GM19463 (cell line): ENCODE measurements at regions not wholly inside any gene's neighbourhood (a gene's known extent, or its start where the extent isn't known, plus 50 kb on each side); places are given as distances from the start of the nearest gene placed in this dataset.

ENCODE experiments used
- ATAC-seq: cut with Tn5 transposase; IDR thresholded peaks from one replicate; pipeline ENCODE4 v1.9.1; 2021; ENCODE audit warnings: mild to moderate bottlenecking, moderate library complexity; ENCODE audit not compliant: unreplicated experiment

GRCh38 chr18:54100920-54101470 is 123.5 kb downstream of the MBD2 start:
- ATAC-seq, result no peak

DNA sequence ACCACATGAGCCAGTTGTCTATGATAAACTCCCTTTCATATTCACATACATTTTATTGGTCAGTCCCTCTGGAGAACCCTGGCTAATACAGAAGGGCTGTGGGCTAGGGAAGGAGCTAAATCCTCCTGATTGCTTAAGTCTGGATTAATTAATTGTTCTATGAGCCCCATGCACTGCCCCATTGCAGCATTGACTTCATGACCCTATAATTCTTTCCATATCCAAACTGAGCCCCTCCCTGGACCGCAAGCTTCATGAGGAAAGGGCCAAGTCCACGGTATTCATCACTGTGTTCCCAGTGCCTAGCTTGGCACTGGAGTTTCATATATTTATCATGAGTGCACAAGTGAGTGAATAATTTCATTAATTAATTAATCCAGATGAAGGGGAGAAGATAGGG is 124.0 kb downstream of the MBD2 start:
- ATAC-seq, result no peak

- ATAC-seq, result peak; percentile 62
These were observed 130.0 kb downstream of the MBD2 start for GRCh38 chr18:54094474-54094873.

DNA sequence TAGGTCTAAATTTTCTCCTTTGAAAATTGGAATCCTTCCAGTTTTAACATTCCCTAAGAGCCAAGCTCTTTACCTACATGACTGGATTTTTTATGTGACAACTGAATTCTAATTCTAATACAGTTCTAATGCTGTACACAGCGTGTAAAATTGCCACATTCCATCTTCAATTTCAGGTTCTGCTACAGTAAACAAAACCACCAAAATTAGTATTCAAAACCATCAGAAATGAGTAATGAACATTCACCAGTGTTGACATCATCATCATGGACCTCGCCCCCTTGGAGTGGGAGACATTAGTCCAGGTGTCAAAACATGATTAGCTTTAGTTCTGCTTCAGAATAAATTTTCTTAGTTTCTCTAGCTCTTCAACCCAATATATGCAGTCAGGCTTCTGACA is 133.6 kb downstream of the MBD2 start:
- no peak for ATAC-seq

DNA sequence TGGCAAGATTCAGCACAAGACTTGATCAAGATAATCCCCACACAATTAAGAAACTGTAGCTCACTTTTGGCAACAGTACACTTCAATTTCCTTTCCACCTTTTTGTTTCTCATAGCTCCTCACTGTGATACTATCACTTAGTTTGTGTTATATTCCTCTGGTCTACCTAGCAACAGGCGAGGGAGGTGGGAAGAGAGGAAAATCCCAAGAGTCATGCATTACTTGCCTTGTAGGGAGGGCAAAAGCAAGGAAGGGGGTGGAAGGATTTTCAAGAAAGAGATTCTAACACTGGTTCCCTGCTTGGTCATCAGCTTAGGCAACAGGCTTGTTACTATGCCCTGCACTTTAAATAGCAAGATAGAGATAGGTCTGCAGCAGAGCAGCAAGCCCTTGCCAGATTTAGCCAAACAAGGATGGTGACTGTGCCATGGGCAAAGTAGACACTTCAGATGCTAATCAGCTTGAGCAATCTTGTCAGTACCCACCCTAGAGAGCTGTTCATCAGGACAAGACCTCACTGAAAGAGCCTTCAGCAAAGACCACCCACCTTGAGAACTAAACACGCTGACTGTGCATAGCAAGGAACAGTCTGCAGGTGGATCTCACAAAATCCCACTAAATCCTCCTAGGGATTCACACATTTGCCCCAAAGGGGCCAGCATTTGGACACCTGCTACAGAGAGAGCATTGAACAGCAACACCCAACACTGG is 134.6 kb downstream of the MBD2 start:
- ATAC-seq, result no peak

DNA sequence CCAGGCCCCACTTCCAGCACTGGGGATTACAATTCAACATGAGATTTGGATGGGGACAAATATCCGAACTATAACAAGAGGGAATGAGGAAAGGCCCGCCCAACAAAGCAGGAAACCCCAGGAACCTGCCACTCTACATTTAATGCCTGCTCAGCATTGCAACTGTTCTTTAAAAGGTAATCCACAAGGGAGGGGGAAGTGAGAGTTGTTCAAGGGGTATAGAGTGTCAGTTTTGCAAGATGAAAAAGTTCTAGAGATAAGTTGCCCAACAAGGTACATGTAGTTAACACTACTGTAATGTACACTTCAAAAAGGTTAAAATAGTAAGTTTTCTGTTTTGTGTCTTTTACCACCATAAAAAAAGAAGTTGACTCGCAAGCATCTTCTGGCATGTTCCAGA is 137.6 kb downstream of the MBD2 start:
- ATAC-seq, result no peak

DNA sequence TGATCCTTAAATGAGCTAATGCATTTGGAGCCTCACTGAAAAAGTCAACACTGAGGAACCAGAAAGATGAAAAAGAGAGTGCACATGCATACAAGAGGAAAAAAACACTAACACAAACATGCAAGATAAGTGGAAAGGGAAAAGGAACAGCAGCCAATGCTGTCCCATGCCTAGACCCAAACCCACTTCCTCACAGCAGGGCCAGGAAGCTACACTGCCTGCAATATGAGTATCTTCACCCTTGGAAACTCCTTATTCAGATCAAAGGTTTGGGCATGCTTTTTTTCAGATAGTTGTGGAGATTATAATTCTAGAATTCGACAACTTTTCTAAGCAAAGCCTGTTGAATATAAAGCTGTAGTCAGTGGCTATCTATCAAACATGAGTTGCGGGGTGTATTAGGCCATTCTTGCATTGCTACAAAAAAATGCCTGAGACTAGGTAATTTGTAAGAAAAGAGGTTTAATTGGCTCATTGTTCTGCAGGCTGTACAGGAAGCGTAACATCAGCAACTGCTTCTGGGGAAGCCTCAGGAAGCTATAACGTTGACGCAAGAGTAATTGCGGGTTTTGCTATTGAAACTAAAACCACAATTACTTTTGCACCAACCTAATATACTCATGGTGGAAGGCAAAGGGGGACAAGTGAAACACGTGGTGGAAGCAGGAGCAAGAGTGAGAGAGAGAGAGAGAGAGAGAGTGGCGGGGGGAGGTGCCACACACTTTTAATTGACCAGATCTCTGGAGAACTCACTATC is 138.2 kb downstream of the MBD2 start:
- peak; percentile 77 for ATAC-seq

DNA sequence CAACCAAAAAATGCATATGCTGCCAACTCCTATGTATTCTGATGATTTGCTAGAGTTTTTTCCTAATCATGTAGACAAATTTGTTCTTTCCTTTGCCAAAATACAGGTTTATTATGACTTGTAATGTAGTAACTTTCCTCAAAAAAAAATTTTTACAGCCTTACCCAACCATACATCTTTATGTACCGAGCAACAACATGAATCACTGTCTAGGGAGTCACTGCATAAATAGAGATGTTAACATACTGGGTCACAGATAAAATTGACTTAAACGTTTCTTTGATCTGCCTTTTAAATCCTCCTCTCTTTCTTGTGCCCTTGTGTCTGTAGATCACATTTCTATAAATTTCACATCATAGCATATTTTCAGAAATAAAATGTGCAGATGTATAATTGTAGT is 143.6 kb downstream of the MBD2 start:
- ATAC-seq, result no peak

GRCh38 chr18:54076166-54076565 is 148.3 kb downstream of the MBD2 start:
- no peak for ATAC-seq

- no peak for ATAC-seq
These were observed 148.8 kb downstream of the MBD2 start for GRCh38 chr18:54075689-54076088.

GRCh38 chr18:54069729-54070128 is 154.7 kb downstream of the MBD2 start:
- no peak for ATAC-seq

- ATAC-seq, result no peak
These were observed 164.0 kb downstream of the MBD2 start for GRCh38 chr18:54060343-54061005.

DNA sequence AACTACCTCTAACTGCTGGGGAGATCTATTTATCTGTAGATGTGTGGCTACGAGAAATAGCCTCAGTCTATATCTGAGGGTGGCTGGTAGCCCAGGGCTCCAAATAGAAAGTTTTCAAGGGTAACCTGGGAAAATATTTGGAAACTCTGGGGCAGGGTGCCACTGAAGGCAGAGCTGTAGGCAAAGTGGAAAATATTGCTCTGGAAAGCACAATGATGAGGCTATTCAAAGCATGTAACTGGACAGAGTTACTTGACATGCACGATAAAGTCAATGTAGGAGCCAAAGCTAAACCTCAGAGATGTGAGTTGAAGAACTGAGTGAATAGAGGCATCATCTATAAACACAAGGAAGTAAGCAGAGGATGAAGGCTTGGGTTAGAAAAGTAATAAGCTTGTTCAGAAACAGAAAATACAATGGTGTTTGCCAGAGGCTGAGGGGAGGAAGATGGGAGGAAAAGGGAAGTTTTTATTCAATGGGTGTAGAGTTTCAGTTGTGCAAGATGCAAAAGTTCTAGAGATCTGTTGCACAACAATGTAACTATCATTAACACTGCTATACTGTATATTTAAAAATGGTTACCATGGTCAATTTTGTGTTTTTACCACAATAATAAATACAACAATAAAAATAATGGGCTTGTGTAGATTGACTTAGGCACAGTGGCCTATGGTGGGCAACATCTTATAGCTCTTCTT is 171.6 kb downstream of the MBD2 start:
- ATAC-seq, result no peak

DNA sequence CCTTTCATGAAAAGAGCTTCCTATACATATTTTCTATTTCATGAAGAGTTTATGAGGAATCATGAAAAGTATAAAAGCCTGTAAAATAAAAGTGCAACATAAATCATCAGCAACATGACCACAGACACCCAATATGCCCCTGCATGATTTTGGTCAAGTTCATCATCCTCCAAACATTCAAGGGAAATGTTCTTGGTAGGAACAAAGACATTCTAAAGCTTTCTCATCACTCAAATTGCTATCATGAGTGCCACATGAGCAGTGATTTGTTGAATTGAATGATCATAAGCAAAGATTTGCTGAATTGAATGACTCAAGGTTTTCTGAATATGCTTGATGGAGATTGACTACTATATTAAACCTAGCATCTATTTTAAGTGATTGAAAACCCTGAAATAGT is 172.2 kb downstream of the MBD2 start:
- ATAC-seq, result no peak

DNA sequence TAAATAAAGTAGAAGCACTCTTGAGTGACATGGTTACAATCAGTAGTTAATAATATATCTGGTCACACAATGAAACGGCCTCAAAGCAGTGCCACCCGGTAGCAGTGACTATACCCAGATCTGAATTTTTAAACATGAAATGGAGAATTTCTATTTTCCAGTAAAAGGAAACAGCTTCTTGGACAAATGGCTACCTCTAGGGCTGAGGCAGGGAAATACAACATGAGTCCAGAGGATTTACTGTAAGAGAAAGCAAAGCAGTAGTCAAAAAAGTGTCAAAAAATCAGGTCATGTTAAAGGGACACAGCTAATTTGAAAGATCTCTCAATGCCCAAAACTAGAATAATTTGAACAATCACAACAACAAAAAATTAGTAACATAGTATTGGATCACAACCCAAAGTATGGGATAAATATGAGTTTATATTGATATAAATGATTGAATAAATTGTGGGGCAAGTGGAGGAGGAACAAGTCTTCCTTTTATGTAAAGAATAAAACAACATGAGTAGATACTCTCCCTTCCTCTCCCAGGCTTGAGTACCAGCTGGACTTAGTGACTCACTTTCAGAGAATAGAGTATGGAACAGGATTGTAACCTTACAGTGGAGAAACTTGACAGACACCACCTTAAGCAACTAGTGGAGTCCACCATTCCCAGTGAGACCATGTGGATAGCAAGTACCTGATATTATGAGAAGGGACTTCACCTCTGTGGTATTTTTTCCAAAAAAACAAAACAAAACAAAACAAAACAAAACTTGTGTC is 180.8 kb downstream of the MBD2 start:
- ATAC-seq, result no peak

DNA sequence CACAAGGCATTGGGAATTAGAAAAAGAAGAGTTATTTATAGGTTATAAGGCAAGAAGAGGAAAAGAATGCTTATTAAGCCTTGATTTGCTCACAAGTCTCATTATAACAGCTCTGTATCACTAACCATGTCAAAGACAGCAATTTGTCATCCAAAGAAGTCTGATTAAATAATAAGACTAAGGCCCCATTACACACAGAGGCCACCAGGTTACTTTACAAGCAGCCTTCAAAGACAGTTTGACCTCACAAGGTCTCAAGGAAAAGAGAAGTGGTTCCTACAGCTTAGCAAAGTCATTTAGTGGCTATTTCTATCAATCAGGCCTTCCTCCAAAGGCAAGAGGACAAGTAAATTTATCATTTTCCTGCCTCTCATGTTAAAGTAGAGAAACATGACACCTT is 188.5 kb downstream of the MBD2 start:
- no peak for ATAC-seq

DNA sequence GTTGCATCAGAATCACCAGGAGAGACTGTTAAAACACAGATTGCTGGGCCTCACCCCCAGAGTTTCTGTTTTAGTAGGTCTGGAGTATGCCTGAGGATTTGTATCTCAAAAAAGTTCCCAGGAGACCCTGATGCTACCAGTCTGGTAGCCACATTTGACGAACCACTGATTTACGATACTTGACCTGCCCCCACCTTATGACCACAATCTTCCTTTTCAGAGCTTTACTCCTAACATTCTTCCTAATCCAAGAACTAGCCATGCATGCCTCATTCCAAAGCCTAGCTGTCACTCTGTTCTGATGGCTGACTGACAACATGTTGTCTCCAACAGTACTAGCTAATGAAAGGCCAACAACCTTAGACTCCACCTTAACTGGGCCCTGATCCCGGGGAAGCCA is 191.4 kb downstream of the MBD2 start:
- no peak for ATAC-seq

DNA sequence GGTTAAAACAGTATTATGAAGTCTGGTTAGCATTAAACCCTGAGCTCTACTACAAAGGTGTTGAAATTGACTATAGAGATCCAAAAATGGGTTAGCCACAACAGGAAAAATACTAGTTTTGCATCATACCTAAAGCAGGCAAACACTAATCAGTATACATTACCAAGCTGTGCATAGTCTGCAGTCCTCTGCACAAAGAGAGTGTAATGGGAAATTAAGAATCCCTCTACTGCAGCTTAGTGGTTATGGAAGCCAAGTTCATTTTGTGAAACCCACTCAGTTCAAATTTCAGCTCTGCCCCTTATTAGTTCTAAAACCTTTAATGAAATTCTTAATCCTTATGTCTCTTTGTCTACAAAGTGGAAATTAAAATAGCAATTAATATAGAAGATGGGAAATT is 192.1 kb downstream of the MBD2 start:
- no peak for ATAC-seq

DNA sequence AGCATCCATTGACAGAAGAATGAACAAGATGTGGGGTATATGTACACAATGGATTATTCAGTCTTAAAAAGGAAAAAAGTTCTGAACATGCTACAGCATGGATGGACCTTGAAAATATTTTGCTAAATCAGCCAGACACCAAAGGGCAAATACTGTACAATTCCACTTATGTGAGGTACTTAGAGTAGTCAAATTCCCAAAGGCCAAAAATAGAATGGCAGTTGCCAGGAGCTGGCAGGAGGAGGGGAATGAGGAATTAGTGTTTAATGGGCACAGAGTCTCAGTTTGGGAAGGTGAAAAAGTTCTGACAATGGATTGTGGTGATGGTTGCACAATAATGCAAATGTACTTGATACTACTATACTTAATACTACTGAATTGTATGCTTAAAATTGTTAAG is 193.2 kb downstream of the MBD2 start:
- no peak for ATAC-seq

DNA sequence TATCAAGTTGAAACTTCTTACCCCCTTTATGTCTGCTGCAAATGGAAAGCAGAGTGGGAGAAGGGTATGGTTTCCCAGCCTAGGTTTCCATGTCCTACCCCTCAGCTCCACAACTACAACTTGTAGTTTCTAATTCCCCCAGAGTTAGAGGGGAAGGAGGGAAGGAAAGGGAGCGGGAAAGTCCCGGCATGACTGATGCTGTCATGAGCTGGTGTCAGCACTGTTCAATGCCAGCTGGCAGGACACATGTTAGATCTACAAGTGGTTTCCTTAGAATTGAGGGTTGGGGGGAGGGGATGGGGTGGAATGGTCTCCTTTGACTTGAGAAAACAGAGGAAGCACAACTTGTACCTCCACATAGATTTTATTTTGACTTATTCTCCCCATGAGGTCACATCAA is 194.0 kb downstream of the MBD2 start:
- ATAC-seq, result no peak
